GM19468 (cell line): ENCODE measurements at regions not wholly inside any gene's neighbourhood (a gene's known extent, or its start where the extent isn't known, plus 50 kb on each side); places are given as distances from the start of the nearest gene placed in this dataset.

Experiments used
- ATAC-seq: cut with Tn5 transposase; IDR thresholded peaks from one replicate; pipeline ENCODE4 v1.9.1; 2021; ENCODE audit warnings: mild to moderate bottlenecking, moderate library complexity, moderate number of reproducible peaks; ENCODE audit not compliant: unreplicated experiment; ENCODE audit errors: extremely low read depth

GRCh38 chr10:3366735-3367405 lies 194.3 kb upstream of the PITRM1 start:
- ATAC-seq = no peak

GRCh38 chr10:3366043-3366442 lies 193.5 kb upstream of the PITRM1 start:
- ATAC-seq = no peak

- ATAC-seq = no peak
These were observed 193.0 kb upstream of the PITRM1 start for GRCh38 chr10:3365630-3366029.

GRCh38 chr10:3364768-3365480 lies 192.3 kb upstream of the PITRM1 start:
- ATAC-seq = no peak

GRCh38 chr10:3363311-3364045 lies 190.9 kb upstream of the PITRM1 start:
- no peak for ATAC-seq

GRCh38 chr10:3362394-3362793 lies 189.8 kb upstream of the PITRM1 start:
- no peak for ATAC-seq

GRCh38 chr10:3361640-3362039 lies 189.1 kb upstream of the PITRM1 start:
- no peak for ATAC-seq

- ATAC-seq = no peak
These were observed 185.2 kb upstream of the PITRM1 start for GRCh38 chr10:3357737-3358136.

GRCh38 chr10:3355536-3355935 lies 183.0 kb upstream of the PITRM1 start:
- no peak for ATAC-seq

- no peak for ATAC-seq
These were observed 181.8 kb upstream of the PITRM1 start for GRCh38 chr10:3354174-3354900.

- ATAC-seq = no peak
These were observed 180.7 kb upstream of the PITRM1 start for GRCh38 chr10:3353235-3353634.

GRCh38 chr10:3350617-3351258 lies 178.2 kb upstream of the PITRM1 start:
- no peak for ATAC-seq

GRCh38 chr10:3350205-3350604 lies 177.6 kb upstream of the PITRM1 start:
- ATAC-seq = no peak

GRCh38 chr10:3348564-3348963 lies 176.0 kb upstream of the PITRM1 start:
- ATAC-seq = no peak

- ATAC-seq = no peak
These were observed 175.0 kb upstream of the PITRM1 start for GRCh38 chr10:3347413-3348182.

- ATAC-seq = no peak
These were observed 174.3 kb upstream of the PITRM1 start for GRCh38 chr10:3346851-3347250.

- ATAC-seq = no peak
These were observed 170.2 kb upstream of the PITRM1 start for GRCh38 chr10:3342771-3343170.

- no peak for ATAC-seq
These were observed 167.6 kb upstream of the PITRM1 start for GRCh38 chr10:3340127-3340730.

- no peak for ATAC-seq
These were observed 167.0 kb upstream of the PITRM1 start for GRCh38 chr10:3339531-3339950.
